ENCODE measurements at regions not wholly inside any gene's neighbourhood (a gene's known extent, or its start where the extent isn't known, plus 50 kb on each side); places are given as distances from the start of the nearest gene placed in this dataset.

- TF ChIP-seq POLR2A (IDR thresholded peaks at IDR 0.05; ENCODE audit: low read length) (no peak), GATA1 (IDR thresholded peaks at IDR 0.05; ENCODE audit: low read depth, low read length) (no peak)
Measured at GRCh38 chr2:20125616-20126015, 74.2 kb upstream of the LAPTM4A start.

All from erythroblast (primary cell).